ENCODE measurements at regions not wholly inside any gene's neighbourhood (a gene's known extent, or its start where the extent isn't known, plus 50 kb on each side); places are given as distances from the start of the nearest gene placed in this dataset.

DNA sequence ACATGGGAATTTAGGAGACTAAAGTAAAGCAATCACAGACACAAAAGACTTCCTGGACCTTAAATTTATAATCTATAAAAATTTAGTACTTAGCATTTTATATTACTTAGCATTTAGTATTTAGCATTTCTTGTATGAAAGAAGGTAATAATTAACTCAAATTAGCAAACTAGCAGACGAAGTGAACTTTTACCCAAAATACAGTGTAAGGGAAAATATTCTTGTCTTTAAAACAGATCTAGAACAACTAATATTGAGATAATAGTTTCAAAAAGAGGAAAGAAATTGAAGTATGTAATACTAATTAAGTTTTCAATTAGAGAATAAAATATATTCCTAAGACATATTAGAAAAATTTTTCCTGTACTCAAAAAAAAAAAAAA, 134.5 kb upstream of the ZNF804A start:
- no peak overlapping the region for H3K27ac ChIP-seq
- intact Hi-C loops (cut with DNase I), result no loop called here
- H3K9me3 ChIP-seq, result no peaks in the 10 kb centered on the region
- H3K27me3 ChIP-seq (replicated peaks; ENCODE audit: insufficient read depth), result no peaks in the 10 kb centered on the region
- TF ChIP-seq, protein P1, sequence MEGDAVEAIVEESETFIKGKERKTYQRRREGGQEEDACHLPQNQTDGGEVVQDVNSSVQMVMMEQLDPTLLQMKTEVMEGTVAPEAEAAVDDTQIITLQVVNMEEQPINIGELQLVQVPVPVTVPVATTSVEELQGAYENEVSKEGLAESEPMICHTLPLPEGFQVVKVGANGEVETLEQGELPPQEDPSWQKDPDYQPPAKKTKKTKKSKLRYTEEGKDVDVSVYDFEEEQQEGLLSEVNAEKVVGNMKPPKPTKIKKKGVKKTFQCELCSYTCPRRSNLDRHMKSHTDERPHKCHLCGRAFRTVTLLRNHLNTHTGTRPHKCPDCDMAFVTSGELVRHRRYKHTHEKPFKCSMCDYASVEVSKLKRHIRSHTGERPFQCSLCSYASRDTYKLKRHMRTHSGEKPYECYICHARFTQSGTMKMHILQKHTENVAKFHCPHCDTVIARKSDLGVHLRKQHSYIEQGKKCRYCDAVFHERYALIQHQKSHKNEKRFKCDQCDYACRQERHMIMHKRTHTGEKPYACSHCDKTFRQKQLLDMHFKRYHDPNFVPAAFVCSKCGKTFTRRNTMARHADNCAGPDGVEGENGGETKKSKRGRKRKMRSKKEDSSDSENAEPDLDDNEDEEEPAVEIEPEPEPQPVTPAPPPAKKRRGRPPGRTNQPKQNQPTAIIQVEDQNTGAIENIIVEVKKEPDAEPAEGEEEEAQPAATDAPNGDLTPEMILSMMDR (IDR thresholded peaks at IDR 0.05), result no peak
- 54% methylated on average over 1 of the region's 1 CpG for WGBS
- no peaks in the 10 kb centered on the region for H3K36me3 ChIP-seq
- H3K4me3 ChIP-seq, result no peak overlapping the region
- H3K4me1 ChIP-seq (replicated peaks), result no peaks in the 10 kb centered on the region
- no peak for DNase-seq (ENCODE audit: low spot score)

DNA sequence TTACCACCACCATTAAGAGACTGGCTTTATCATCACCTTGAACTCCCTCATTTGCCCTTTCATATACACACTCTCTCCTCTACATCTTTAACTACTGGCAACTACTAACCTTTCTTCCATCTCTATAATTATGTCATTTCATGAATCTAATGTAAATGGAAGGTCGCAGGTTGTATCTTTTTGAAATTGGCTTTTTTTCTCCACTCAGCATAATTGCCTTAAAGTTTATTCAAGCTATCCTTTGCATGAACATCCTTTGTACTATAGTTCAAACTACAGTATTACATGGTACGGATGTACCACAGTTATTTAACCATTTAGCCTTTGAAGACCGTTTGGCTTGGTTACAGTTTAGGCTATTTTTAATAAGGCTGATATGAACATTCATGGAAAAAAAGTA, 129.5 kb upstream of the ZNF804A start:
- Histone ChIP-seq H3K27ac (no peak overlapping the region), H3K9me3 (no peaks in the 10 kb centered on the region), H3K27me3 (replicated peaks; ENCODE audit: insufficient read depth) (no peaks in the 10 kb centered on the region), H3K4me1 (replicated peaks) (no peaks in the 10 kb centered on the region), H3K36me3 (no peaks in the 10 kb centered on the region), H3K4me3 (no peak overlapping the region)
- WGBS, result 67% methylated on average over 3 of the region's 3 CpGs
- TF ChIP-seq POLR2A (IDR thresholded peaks at IDR 0.05) (no peak), POLR2AphosphoS5 (IDR thresholded peaks at IDR 0.05) (no peak)
- TF ChIP-seq, protein P1 (IDR thresholded peaks at IDR 0.05), result no peak
- intact Hi-C loops (cut with DNase I), result no loop called here
- DNase-seq (ENCODE audit: low spot score), result no peak

DNA sequence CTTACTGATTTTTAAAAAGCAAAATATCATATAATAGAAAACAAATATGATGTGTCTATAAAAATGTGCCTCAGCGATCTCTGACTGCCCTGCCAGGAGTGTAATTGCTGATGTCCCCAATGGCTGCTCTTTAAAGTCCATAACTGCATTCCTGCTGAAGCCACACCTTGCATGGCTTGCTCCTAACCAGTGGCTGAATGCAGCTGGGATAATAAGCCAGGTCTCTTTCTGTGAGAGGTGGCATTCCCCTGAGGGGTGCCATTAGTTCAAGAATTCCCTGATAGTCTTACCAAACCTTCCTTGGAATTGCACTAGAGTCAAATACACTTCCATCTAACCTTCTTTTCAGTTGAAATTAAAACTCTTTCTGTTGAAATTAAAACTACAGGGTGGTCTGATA, 125.8 kb upstream of the ZNF804A start:
- Histone ChIP-seq H3K4me3 (no peak overlapping the region), H3K27me3 (replicated peaks; ENCODE audit: insufficient read depth) (no peaks in the 10 kb centered on the region), H3K9me3 (no peaks in the 10 kb centered on the region), H3K27ac (no peak overlapping the region), H3K36me3 (no peaks in the 10 kb centered on the region), H3K4me1 (replicated peaks) (no peaks in the 10 kb centered on the region)
- 60% methylated on average over 1 of the region's 1 CpG for WGBS
- no peak for DNase-seq (ENCODE audit: low spot score)
- intact Hi-C loops (cut with DNase I), result no loop called here
- TF ChIP-seq, protein P1 (IDR thresholded peaks at IDR 0.05), result no peak
- no peak for TF ChIP-seq POLR2AphosphoS5 (IDR thresholded peaks at IDR 0.05)
- TF ChIP-seq POLR2A (IDR thresholded peaks at IDR 0.05), result no peak

DNA sequence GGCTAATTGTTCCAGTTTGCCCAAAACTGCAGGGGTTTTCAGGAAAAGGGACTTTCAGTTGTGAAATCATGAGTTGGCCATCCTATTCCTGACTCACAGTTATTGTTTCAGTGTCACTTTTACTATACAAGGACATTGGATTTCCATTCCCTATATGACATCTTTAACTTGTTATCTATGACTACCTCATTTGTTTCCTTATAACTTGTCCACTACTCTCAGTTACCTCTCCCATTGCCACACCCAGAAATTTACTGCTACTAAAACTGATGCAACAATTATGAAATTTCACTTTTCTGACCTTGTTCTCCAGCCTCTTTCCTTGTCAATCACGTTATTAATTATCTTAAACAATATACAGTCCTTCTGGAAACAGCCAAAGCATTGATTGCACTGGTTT, 116.5 kb upstream of the ZNF804A start:
- no peak for DNase-seq (ENCODE audit: low spot score)
- Histone ChIP-seq H3K9me3 (no peaks in the 10 kb centered on the region), H3K27ac (no peak overlapping the region), H3K4me1 (replicated peaks) (no peaks in the 10 kb centered on the region), H3K36me3 (no peaks in the 10 kb centered on the region), H3K4me3 (no peak overlapping the region), H3K27me3 (replicated peaks; ENCODE audit: insufficient read depth) (no peaks in the 10 kb centered on the region)
- TF ChIP-seq, protein P1 (IDR thresholded peaks at IDR 0.05), result no peak
- TF ChIP-seq POLR2AphosphoS5 (IDR thresholded peaks at IDR 0.05), result no peak
- TF ChIP-seq POLR2A (IDR thresholded peaks at IDR 0.05), result no peak
- 74% methylated on average over 1 of the region's 1 CpG for WGBS
- intact Hi-C loops (cut with DNase I), result no loop called here

DNA sequence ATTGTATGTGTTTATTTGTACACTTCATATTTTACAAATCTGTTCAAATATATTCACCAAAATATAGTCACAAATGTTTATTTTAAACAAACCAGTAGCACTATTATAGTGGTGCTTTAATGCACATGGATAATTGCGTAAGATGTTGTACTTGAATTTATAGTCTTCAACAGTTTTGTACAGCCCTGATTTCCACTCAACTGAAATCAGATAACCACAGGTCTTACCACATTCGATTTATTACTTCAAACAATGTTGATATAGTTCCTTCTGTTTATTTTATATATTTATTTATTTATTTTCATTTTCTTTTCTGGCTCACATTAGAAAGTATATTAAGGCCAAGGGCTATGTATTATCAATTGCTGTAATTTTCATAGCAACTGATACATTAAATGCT, 99.4 kb upstream of the ZNF804A start:
- H3K9me3 ChIP-seq, result no peaks in the 10 kb centered on the region
- H3K4me1 ChIP-seq (replicated peaks), result no peaks in the 10 kb centered on the region
- no peak for DNase-seq (ENCODE audit: low spot score)
- TF ChIP-seq, protein P1 (IDR thresholded peaks at IDR 0.05), result no peak
- TF ChIP-seq POLR2AphosphoS5 (IDR thresholded peaks at IDR 0.05) (no peak), POLR2A (IDR thresholded peaks at IDR 0.05) (no peak)
- no peaks in the 10 kb centered on the region for H3K36me3 ChIP-seq
- H3K4me3 ChIP-seq, result no peak overlapping the region
- intact Hi-C loops (cut with DNase I), result no loop called here
- no peak overlapping the region for H3K27ac ChIP-seq
- 58% methylated on average over 2 of the region's 2 CpGs for WGBS
- no peaks in the 10 kb centered on the region for H3K27me3 ChIP-seq (replicated peaks; ENCODE audit: insufficient read depth)
